GM12878 (cell line): ENCODE measurements at regions not wholly inside any gene's neighbourhood (a gene's known extent, or its start where the extent isn't known, plus 50 kb on each side); places are given as distances from the start of the nearest gene placed in this dataset.

Experiments used
- CTCF ChIP-seq, 3 experiments: IDR thresholded peaks in 2 of 3; conservative IDR thresholded peaks in 1 of 3; 2 replicates each; pipeline ENCODE4 v1.5.1; 2011; ENCODE audit warnings: low read depth in 3 of 3, low read length in 3 of 3, mild to moderate bottlenecking in 3 of 3, control low read depth in 2 of 3, moderate library complexity in 2 of 3, inconsistent platforms in 1 of 3, mixed read lengths in 1 of 3; ENCODE audit not compliant: control insufficient read depth in 2 of 3, insufficient read depth in 1 of 3; ENCODE audit errors: extremely low read depth in 1 of 3
- EZH2 ChIP-seq: IDR thresholded peaks from 2 replicates; pipeline ENCODE4 v1.6.1; 2012; ENCODE audit warnings: low read depth, mild to moderate bottlenecking, control low read depth, inconsistent platforms, low read length, borderline replicate concordance; ENCODE audit not compliant: control insufficient read depth
- SIN3A ChIP-seq: IDR thresholded peaks from 2 replicates; pipeline ENCODE4 v1.6.1; 2012; ENCODE audit warnings: low read depth, low read length, improper control_type of control experiment
- SMAD1 ChIP-seq: fragments of 450-650 bp; IDR thresholded peaks from 2 replicates; pipeline ENCODE4 v1.6.1; 2018; ENCODE audit warnings: mild to moderate bottlenecking, low read depth; ENCODE audit not compliant: partially characterized antibody
- TCF12 ChIP-seq: IDR thresholded peaks from 2 replicates; pipeline ENCODE4 v1.6.1; 2011; ENCODE audit warnings: low read depth, mild to moderate bottlenecking, low read length
- TF ChIP-seq, protein P1 (sequence below): IDR thresholded peaks from 2 replicates; pipeline ENCODE4 v1.6.1; 2011; ENCODE audit warnings: low read depth, low read length, improper control_type of control experiment, borderline replicate concordance

DNA sequence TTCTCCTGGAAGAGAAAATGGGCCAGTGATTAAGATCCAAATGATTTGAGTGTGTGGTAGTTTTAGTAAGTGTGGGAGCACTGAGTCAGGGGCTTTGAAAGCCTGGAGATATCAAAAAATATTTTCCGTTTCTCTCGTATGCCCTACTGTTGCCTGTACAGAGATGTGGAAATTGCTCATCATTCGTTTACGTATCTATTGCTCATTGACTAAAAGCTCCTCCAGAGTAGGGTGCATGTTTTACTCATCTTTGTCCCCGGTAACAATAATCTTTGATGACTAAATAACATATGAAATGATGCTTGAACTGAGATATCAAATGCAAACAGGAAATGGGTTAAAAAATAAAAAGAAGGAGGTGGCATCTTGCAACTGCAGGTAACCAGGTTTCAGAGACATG, 114.2 kb upstream of the FST start:
- TF ChIP-seq CTCF (IDR thresholded peaks at IDR 0.05 in 2 of 3, conservative IDR thresholded peaks at IDR 0.05 in 1 of 3; ENCODE audit: control insufficient read depth in 2 of 3, extremely low read depth in 1 of 3, insufficient read depth in 1 of 3, low read depth in 3 of 3, low read length in 3 of 3) (no peak), TCF12 (no peak), SIN3A (no peak), EZH2 (no peak), SMAD1 (no peak)
- TF ChIP-seq, protein P1, sequence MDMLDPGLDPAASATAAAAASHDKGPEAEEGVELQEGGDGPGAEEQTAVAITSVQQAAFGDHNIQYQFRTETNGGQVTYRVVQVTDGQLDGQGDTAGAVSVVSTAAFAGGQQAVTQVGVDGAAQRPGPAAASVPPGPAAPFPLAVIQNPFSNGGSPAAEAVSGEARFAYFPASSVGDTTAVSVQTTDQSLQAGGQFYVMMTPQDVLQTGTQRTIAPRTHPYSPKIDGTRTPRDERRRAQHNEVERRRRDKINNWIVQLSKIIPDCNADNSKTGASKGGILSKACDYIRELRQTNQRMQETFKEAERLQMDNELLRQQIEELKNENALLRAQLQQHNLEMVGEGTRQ, result no peak
